HG03103 (cell line): ENCODE measurements at regions not wholly inside any gene's neighbourhood (a gene's known extent, or its start where the extent isn't known, plus 50 kb on each side); places are given as distances from the start of the nearest gene placed in this dataset.
"Not testable (repeated sequence)": the region's sequence is repeated elsewhere in the genome, so short reads cannot be mapped to it uniquely, and the experiment has no call there.

Experiments
- ATAC-seq: cut with Tn5 transposase; IDR thresholded peaks from one replicate; pipeline ENCODE4 v1.9.1; 2021; ENCODE audit warnings: low read depth; ENCODE audit not compliant: unreplicated experiment

DNA sequence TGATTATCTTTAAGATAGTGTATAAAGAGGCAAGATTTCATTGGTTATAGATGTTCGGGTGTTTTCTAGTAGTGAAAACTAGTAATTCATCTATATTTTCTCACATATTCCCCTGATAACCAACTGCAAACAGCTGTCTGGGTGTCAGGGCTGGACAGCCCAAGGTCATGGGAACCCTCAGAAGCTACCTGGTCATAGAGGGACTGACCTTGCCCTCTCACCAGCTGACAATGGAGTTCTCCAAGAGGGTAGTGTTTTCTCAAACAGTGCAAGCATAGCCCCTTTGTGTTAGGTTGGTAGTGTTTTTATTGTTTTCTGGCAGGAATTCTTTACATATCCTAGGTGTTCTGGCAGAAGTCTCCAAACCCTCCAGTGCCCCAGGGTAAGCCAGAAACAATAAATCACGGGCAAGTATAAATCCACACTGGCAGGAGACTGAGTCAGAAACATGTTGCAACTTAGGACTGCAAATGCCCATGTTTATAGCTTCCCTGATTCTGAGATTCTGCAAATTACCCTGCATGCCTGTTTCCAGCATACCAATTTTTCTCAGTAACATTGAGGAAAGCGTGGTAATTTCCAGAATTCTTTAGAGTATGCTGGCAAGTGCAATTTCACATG is 82.8 kb upstream of the ATP1A1 start:
- ATAC-seq, result no peak

GRCh38 chr1:116291024-116291423 is 82.0 kb upstream of the ATP1A1 start:
- no peak for ATAC-seq

GRCh38 chr1:116292929-116293725 is 79.9 kb upstream of the ATP1A1 start:
- no peak for ATAC-seq

- ATAC-seq, result no peak
Observed at GRCh38 chr1:116297495-116298212, 75.4 kb upstream of the ATP1A1 start.

- not testable (repeated sequence) for ATAC-seq
Observed at GRCh38 chr1:116298213-116298579, 74.8 kb upstream of the ATP1A1 start.

DNA sequence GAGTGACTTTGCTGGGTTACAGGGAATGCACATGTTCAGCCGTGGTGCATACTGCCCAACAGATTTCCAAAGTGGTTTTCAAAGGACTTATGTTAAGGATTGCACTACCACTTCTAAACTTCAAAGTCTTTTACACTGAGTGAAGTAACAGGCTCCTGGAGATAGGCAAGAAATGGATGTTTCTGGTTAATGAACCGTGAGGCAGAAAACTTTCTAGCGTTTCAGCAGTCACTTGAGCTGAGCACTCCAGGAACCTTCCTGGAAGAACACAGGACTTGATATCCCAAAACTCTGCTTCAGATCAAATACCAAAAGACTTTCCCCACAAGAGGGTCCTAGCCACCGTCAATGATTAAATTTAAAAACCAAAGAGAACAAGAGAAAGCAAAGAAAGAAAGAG is 74.3 kb upstream of the ATP1A1 start:
- no peak for ATAC-seq

GRCh38 chr1:116299248-116299647 is 73.8 kb upstream of the ATP1A1 start:
- ATAC-seq, result no peak

DNA sequence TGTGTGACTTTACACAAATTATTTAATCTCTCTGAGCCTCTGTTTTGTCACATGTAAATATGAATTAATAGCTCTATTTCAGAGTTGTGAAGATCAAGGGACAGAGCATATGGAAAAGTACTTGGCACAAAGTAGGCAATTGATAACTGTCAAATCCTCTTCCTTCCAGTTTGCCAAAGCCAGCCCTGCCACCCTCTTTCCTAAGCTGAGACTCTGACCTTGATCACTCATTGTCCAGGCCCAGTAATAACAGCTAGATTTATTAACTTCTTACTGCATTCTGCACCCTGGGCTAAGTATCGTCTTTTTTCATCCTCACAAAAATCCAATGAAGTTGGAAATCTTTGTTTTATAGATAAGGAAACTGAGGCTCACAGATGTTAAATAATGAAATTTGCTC is 70.8 kb upstream of the ATP1A1 start:
- no peak for ATAC-seq

DNA sequence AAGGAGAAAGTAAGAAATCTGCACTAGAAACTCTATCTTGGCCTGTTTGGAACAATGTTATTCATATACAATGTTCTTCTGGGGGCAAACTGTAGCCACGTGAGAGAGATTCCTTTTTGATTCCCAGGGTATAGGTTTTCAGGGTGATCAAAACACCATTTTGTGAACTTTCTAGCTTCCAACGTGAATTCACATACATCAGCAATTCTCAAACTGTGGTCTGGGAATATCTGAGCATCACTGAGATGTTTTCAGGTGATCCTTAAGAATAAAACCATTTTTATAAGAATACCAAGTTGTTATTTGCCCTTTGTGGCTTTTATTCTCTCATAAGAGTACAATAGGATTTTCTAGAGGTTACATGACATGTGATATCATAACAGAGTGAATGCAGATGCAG is 66.9 kb upstream of the ATP1A1 start:
- ATAC-seq, result no peak

DNA sequence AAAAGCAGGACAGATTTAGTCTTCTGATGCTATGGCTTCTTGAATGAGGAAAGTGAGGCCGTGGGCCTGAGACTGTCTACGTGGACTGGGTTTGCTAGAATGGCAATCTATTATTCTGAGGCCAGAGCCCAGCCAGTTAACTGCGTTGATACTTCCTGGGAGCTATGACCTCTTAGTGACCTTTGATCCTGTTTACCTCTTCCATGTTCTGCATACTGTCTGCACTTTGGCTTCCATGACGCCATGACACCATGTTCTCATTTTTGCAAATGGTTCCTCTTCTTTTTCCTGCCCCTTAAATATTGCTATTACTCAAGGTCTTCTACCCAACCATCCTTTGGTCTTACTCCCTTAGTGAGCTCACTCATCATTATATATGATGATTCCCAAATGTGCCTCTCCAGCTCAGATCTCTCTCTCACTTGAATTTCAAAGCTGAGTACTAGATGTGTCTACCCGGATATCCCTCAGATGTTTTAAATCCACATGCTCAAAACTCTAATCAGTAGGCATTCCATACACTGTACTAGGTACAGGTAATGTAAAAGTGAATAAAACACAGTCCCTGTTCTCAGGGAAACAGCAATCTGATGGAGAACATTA is 66.1 kb upstream of the ATP1A1 start:
- no peak for ATAC-seq

GRCh38 chr1:116308276-116308675 is 64.8 kb upstream of the ATP1A1 start:
- ATAC-seq, result no peak

- no peak for ATAC-seq
Observed at GRCh38 chr1:116309090-116309870, 63.8 kb upstream of the ATP1A1 start.

DNA sequence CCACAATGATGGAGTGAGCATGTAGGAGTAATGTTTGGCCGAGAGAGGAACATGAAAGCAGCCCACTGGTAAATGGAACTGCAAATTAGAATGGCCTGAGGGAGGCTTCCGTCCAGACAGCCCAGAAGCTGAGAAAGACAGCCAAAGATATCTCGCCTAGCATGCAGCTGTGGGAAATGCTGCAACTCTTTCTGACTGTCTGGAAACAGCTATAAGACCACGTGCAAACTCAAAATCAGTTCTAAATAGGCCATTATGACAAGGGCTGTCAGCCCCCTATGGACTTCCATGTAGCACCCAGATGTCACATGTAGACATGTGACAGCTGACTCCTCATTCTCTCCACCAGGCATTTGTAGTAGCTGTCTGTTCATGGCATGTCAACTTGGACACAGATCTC is 62.9 kb upstream of the ATP1A1 start:
- ATAC-seq, result no peak

- no peak for ATAC-seq
Observed at GRCh38 chr1:116311193-116311592, 61.9 kb upstream of the ATP1A1 start.

- no peak for ATAC-seq
Observed at GRCh38 chr1:116311756-116312680, 61.0 kb upstream of the ATP1A1 start.

- ATAC-seq, result no peak
Observed at GRCh38 chr1:116312681-116313069, 60.4 kb upstream of the ATP1A1 start.

GRCh38 chr1:116313776-116314175 is 59.3 kb upstream of the ATP1A1 start:
- ATAC-seq, result no peak

GRCh38 chr1:116314305-116314919 is 58.6 kb upstream of the ATP1A1 start:
- no peak for ATAC-seq

- no peak for ATAC-seq
Observed at GRCh38 chr1:116316373-116316772, 56.7 kb upstream of the ATP1A1 start.
